Chondrocyte (in vitro differentiated cells): ENCODE measurements at regions not wholly inside any gene's neighbourhood (a gene's known extent, or its start where the extent isn't known, plus 50 kb on each side); places are given as distances from the start of the nearest gene placed in this dataset.

Experiments
- DNase-seq: peaks from one replicate; pipeline ENCODE4 v3.0.0; 2021; ENCODE audit warnings: mixed read lengths, low spot score
- H3K27ac Mint-ChIP-seq: one replicate; pipeline ENCODE4 v1.8.0; 2021; ENCODE audit warnings: mild to moderate bottlenecking, moderate library complexity, mixed read lengths; ENCODE audit not compliant: unreplicated experiment
- H3K27me3 Mint-ChIP-seq: 2 replicates; pipeline ENCODE4 v1.8.0; 2021; ENCODE audit warnings: low read depth, mixed read lengths
- H3K36me3 Mint-ChIP-seq: 2 replicates; pipeline ENCODE4 v1.8.0; 2021; ENCODE audit warnings: low read depth, mixed read lengths
- H3K4me1 Mint-ChIP-seq: 2 replicates; pipeline ENCODE4 v1.8.0; 2021; ENCODE audit warnings: low read depth, mild to moderate bottlenecking, mixed read lengths
- H3K4me3 Mint-ChIP-seq: one replicate; pipeline ENCODE4 v1.8.0; 2021; ENCODE audit warnings: mild to moderate bottlenecking, moderate library complexity, mixed read lengths; ENCODE audit not compliant: unreplicated experiment
- H3K9me3 Mint-ChIP-seq: 2 replicates; pipeline ENCODE4 v1.8.0; 2021; ENCODE audit warnings: low read depth, mixed read lengths
- CTCF ChIP-seq: fragments of 200-600 bp; sonication (generic); IDR thresholded peaks from 2 replicates; pipeline ENCODE4 v1.5.0; 2021; ENCODE audit warnings: antibody characterized with exemption, mild to moderate bottlenecking, moderate library complexity

DNA sequence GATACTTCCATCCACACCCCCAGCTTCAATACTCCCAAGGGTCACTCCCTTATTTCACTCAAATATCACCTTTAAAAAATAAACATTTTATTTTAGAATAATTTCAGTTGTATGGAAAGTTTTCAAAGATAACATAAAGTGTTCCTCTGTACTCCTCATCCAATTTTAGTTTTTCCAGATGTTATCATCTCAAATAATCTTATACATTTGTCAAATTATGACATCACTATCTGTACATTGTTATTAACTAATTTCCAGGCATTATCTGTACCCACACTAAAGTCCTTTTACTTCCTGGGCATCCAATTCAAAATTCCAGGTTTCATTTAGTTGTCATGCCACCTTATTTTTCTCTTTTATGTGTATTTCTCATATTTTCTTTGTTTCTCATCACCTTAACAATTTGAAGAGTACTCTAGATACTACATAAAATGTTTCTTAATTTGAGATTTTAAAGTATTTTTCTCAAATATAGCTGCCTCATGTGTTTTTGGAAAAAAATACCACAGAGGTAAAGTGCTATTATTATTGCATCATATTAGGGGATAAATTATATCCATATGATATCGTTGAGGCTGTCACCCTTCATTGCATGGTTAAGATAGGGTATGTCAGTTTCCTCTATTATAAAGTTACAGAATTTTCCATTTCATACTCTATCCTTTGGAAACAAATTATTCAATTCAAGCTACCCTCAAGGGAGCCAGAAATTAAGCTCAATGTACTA is 571.0 kb downstream of the SLC6A15 start:
- H3K4me3 Mint-ChIP-seq = no peak overlapping the region
- H3K27ac Mint-ChIP-seq = no peak overlapping the region
- peaks cover 17% of the 10 kb centered on the region for H3K9me3 Mint-ChIP-seq
- no peaks in the 10 kb centered on the region for H3K36me3 Mint-ChIP-seq
- H3K27me3 Mint-ChIP-seq = peaks cover 2% of the 10 kb centered on the region
- no peak for DNase-seq
- TF ChIP-seq CTCF = no peak
- H3K4me1 Mint-ChIP-seq = no peaks in the 10 kb centered on the region

DNA sequence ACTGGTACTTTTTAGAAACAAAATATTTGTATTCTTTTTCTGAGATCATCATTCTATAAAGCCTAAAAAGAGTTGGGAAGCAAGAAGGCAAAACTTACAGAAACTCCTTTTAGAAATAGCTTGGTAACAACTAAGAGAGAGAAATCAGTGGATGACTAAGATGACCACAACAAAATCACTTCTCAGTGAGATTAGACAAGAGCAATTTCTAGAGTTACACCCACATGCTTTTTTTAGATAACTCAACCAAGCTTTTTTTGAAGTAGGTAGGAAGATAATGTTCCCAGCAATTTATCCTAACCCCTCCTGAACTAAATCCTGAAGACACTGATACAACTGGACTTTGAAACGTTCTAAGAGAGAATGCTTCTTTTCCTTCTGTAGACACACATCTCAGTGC is 576.4 kb downstream of the SLC6A15 start:
- peaks cover 2% of the 10 kb centered on the region for H3K27me3 Mint-ChIP-seq
- H3K4me1 Mint-ChIP-seq = no peaks in the 10 kb centered on the region
- H3K4me3 Mint-ChIP-seq = no peak overlapping the region
- no peak overlapping the region for H3K27ac Mint-ChIP-seq
- no peaks in the 10 kb centered on the region for H3K36me3 Mint-ChIP-seq
- H3K9me3 Mint-ChIP-seq = peaks cover 6% of the 10 kb centered on the region
- DNase-seq = no peak
- TF ChIP-seq CTCF = no peak

GRCh38 chr12:84329938-84330337 is 582.7 kb downstream of the SLC6A15 start:
- TF ChIP-seq CTCF = no peak
- H3K4me1 Mint-ChIP-seq = no peaks in the 10 kb centered on the region

DNA sequence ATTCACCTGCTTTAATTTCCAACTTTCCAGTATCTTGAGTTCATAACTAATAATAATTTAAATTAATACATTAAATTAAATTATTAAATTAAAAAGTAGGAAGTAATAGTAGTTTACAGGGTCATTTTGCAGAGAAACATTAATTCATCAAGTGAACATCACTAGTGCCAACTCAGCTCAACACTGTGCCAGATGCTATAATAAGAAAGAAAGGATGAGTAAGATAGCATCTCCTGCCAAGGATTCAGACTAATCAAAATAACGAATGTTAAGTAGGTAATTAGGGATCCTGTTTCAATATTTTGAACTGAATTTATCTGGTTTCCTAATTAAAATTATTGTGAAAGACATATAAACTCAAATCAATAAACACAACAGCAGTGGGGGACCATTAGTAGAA is 596.7 kb downstream of the SLC6A15 start:
- Mint-ChIP-seq H3K27me3 (no peaks in the 10 kb centered on the region), H3K9me3 (peaks cover 7% of the 10 kb centered on the region), H3K36me3 (peaks cover 2% of the 10 kb centered on the region), H3K4me1 (no peaks in the 10 kb centered on the region), H3K4me3 (no peak overlapping the region), H3K27ac (no peak overlapping the region)
- no peak for DNase-seq
- no peak for TF ChIP-seq CTCF

More at GRCh38 chr12:84329938-84330337, 582.7 kb downstream of the SLC6A15 start:
- Mint-ChIP-seq H3K36me3 (no peaks in the 10 kb centered on the region), H3K4me3 (no peak overlapping the region), H3K27ac (no peak overlapping the region), H3K27me3 (peaks cover 1% of the 10 kb centered on the region), H3K9me3 (peaks cover 5% of the 10 kb centered on the region)
- no peak for DNase-seq

DNA sequence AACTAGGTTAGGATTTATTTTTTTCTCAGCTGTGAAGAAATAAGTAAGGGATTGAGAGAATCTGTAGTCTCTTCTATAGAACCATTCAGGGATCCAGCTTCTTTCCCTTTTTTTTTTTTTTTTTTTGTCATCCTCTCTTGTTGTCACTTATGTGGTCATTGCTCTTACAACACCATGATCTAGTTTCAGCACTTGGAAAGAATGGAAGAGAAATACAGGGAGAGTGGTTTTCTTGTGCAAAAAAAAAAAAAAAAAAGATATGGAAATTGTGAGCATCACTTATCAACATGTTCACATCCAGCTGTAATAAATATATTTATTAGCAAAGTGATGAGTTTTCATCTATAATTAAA is 599.3 kb downstream of the SLC6A15 start:
- Mint-ChIP-seq H3K4me3 (no peak overlapping the region), H3K36me3 (no peaks in the 10 kb centered on the region), H3K4me1 (no peaks in the 10 kb centered on the region), H3K27me3 (no peaks in the 10 kb centered on the region), H3K27ac (no peak overlapping the region), H3K9me3 (peaks cover 5% of the 10 kb centered on the region)
- DNase-seq = no peak
- no peak for TF ChIP-seq CTCF
